Gastrocnemius medialis (tissue), 4 donors: ENCODE measurements at regions not wholly inside any gene's neighbourhood (a gene's known extent, or its start where the extent isn't known, plus 50 kb on each side); places are given as distances from the start of the nearest gene placed in this dataset.

ENCODE experiments used
- CTCF ChIP-seq, 5 experiments: fragments of 450-650 bp in 3 of 5; fragments of 200-600 bp in 2 of 5; sonication (generic) in 2 of 5; IDR thresholded peaks in 4 of 5; conservative IDR thresholded peaks in 1 of 5; 1 replicate in 4 of 5; 2 replicates in 1 of 5; pipeline ENCODE4 v1.5.1; 2016 to 2019; ENCODE audit warnings: antibody characterized with exemption in 5 of 5, mild to moderate bottlenecking in 3 of 5, moderate library complexity in 3 of 5
- POLR2A ChIP-seq, 2 donors: fragments of 450-650 bp; IDR thresholded peaks; one replicate each; pipeline ENCODE4 v1.6.1; 2017; ENCODE audit warnings: antibody characterized with exemption in 2 of 2, mild to moderate bottlenecking in 2 of 2, moderate library complexity in 2 of 2

- TF ChIP-seq CTCF (IDR thresholded peaks at IDR 0.05 in 4 of 5, conservative IDR thresholded peaks at IDR 0.05 in 1 of 5) (no peak), POLR2A (IDR thresholded peaks at IDR 0.05) (no peak)
These were observed 432.7 kb upstream of the ARID1B start for GRCh38 chr6:156344491-156344890.
